ENCODE measurements at regions not wholly inside any gene's neighbourhood (a gene's known extent, or its start where the extent isn't known, plus 50 kb on each side); places are given as distances from the start of the nearest gene placed in this dataset.

- no peak for TF ChIP-seq ZFP3 (CRISPR knock-in tag; IDR thresholded peaks at IDR 0.05)
- TF ChIP-seq PATZ1 (CRISPR knock-in tag; IDR thresholded peaks at IDR 0.05; ENCODE audit: borderline replicate concordance), result no peak
- no peak for TF ChIP-seq CSRNP3 (CRISPR knock-in tag; IDR thresholded peaks at IDR 0.05)
- TF ChIP-seq ARNTL (CRISPR knock-in tag; IDR thresholded peaks at IDR 0.05; ENCODE audit: borderline replicate concordance, low read depth), result no peak
- TF ChIP-seq GLIS3 (CRISPR knock-in tag; IDR thresholded peaks at IDR 0.05), result no peak
Observed at GRCh38 chr13:109599901-109600657, 186.3 kb downstream of the IRS2 start.
